Suppressor macrophage (primary cell): ENCODE measurements at regions not wholly inside any gene's neighbourhood (a gene's known extent, or its start where the extent isn't known, plus 50 kb on each side); places are given as distances from the start of the nearest gene placed in this dataset.

ENCODE experiments used
- DNase-seq, 4 experiments: peaks; one replicate each; pipeline ENCODE4 v3.0.0-alpha.2; 2020 to 2022

DNA sequence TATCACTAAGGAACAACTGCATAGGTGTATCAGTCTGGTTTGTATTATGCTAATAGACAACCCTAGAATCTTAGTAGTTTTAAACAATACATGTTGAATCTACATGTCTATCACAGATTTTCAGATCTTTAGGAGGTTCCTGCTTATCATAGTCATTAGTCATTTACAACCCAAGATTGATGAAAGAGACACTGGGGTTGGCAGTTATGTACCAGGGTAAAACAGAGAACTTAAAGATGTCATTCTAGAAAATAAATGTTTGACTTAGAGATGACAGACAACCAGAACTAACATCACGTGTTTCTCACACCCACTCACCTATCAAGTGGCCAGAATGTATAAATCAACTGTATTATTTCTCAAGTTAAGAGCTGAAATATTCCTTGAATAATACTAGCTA, 181.9 kb downstream of the PABPC4L start:
- DNase-seq: no peak

GRCh38 chr4:134018846-134019245, 182.7 kb downstream of the PABPC4L start:
- DNase-seq: no peak

GRCh38 chr4:134001057-134001456, 200.5 kb downstream of the PABPC4L start:
- no peak for DNase-seq

GRCh38 chr4:133997436-133997835, 204.2 kb downstream of the PABPC4L start:
- DNase-seq: no peak

GRCh38 chr4:133996431-133997121, 205.0 kb downstream of the PABPC4L start:
- no peak for DNase-seq

GRCh38 chr4:133995243-133995960, 206.2 kb downstream of the PABPC4L start:
- no peak for DNase-seq

- no peak for DNase-seq
Measured at GRCh38 chr4:133982533-133983224, 218.9 kb downstream of the PABPC4L start.

GRCh38 chr4:133981327-133981726, 220.3 kb downstream of the PABPC4L start:
- DNase-seq: no peak

DNA sequence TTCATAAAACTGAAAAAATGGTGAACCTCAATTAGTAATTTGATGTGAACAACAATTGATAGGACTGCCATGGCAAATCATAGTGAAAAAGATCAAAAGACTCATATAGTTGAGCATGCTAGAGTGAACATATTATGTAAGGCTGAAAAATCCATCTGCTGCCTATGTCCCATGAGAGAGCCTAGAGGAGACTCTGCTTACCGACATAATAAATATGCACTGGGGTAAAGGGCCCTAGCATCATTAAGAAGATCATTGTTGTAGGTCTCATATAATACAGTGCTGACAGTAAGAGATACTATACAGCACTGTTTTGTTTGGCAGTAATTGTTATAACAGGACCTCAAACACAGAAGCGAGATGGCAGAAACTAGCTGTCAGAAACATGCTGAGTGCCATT, 229.0 kb downstream of the PABPC4L start:
- DNase-seq: no peak

- peak in 2 of 4 experiments; percentile 0 to 1 for DNase-seq
Measured at GRCh38 chr4:133969202-133969848, 232.3 kb downstream of the PABPC4L start.

DNA sequence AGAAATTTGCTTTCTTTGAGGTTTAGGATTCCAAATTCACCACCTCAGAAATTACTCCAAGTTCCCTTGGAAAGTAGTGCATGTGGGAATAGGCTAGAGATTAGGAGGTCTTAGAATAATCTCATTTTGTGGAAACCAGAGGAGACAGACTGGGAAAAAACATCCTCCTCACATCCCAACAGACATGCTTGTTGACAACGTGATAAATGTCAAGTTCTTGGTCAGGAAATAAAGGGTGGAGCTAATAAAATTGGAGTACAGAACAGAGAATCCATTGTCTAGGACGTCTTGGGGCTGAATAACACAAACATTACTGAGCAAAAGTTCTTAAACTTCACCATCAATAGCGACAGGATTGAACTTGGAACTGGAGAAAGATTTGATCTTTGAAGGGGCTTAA, 233.4 kb downstream of the PABPC4L start:
- DNase-seq: no peak

DNA sequence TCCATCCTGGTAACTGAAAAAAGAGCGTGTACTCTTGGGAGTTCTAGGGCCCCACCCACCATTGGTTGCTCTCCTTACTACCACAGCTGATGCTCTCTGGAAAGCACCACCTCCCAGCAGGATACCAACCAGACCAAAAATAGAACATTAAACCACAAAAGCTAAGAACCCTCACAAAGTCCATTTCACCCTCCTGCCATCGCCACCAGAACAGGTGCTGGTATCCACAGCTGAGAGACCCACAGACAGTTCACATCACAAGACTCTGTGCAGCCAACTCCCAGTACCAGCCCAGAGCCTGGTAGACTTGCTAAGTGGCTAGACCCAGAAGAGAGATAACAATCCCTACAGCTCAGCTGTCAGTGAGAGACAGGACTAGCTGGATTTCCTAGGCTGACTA, 240.6 kb downstream of the PABPC4L start:
- DNase-seq: no peak

DNA sequence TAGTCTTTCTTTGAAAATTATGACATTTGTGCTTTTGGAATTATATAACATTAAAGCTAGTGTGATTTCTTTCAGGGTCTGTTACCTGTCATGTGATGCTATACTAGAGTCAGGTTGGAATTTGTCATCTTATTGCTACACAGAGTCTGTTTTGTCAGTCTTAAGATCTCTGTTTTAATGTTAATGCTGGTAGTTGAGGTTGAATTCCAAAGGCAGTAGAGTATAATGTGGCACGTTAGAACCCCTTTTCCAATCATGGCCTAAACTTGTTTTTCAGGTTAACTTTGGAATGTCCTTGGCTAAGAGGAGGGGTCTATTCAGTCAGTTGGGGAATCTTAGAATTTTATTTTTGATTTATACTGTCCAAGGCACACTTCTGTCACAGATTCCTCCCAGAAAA, 258.5 kb downstream of the PABPC4L start:
- no peak for DNase-seq

GRCh38 chr4:133938061-133938460, 263.5 kb downstream of the PABPC4L start:
- DNase-seq: no peak

DNA sequence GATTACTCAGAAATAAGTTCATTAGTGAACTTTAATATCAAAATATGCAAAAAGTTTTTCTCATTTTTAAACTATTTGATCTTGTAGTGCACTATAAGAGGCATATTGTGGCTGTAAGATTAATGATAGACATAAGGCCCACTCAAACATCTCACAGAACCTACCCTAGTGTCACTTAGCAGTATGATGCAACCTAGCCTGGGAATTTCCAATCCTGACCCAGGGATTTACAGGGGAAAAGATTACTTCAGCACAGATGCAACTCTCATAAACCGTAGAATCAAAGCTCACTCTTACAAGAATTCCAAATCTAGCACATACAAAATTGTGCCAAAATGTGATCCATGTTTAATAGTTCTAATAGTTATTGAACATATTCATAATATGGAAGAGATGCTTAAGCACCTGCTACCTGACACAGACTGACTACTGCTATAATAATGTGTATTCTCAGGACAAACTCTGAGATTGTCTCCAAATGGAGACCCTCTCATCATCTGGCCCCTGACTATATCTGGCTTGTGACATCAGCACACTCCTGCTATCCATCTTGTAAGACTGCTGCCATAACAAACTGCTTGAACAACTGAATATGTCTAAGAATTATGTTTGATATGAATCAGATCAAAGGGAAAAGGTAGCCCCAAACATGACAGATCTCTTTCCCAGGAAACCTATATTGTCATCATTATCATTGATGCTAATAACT, 271.9 kb downstream of the PABPC4L start:
- no peak for DNase-seq

DNA sequence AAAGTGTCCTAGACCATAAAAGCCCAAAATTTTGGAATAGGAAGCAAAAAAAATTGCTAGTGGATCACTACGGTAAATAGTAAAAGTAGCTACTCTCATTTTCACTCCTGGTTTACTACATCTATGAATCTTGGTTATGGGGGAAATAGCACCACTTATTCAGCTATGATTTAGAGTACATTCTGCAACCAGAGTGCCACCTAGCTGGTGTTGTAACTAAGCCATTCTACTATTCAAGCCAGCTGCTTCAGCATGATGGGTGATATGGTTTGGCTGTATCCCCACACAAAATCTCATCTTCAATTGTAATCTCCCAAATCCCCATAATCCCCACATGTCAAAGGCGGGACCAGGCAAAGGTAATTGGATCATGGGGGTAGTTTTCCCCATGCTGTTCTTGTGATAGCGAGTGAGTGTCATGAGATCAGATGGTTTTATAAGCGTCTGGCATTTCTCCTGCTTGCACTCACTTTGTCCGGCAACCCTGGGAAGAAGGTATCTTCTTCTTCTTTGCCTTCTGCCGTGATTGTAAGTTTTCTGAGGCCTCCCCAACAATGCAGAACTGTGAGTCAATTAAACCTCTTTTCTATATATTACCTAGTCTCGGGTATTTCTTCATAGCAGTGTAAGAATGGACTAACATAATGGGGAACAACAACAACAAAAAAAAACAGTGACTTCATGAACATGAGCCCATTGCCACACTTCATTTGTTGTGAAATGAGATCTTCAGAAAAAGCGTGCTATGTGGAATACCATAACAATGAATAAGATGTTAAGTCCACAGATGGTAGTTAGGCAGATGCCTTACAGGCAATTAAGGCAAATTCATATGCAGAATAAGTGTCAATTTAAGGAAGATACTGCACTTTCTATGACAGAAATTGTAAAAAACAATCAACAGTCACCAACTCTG, 280.1 kb downstream of the PABPC4L start:
- DNase-seq: no peak

- DNase-seq: no peak
Measured at GRCh38 chr4:133920236-133920635, 281.4 kb downstream of the PABPC4L start.

GRCh38 chr4:133910165-133910564, 291.4 kb downstream of the PABPC4L start:
- no peak for DNase-seq

- no peak for DNase-seq
Measured at GRCh38 chr4:133903029-133903428, 298.6 kb downstream of the PABPC4L start.

DNA sequence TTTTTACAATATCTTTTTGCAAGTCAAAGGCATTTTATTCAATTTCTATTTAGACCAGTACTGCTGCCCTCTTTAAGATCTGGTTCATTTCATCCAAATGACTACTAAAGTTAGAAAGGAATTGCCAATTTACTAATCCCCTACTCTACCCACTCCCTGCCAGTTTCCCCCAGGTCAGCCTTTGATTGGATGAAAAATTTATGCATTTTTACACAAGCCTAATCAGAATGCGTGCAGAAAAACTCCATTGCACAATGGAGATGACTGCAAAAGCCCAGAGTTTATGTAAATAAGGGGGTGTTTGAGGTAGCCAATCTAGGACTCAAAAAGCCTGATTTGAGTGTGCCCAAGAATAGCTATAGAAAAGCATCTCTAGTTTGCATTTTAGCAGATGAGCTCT, 310.6 kb downstream of the PABPC4L start:
- no peak for DNase-seq

- DNase-seq: no peak
Measured at GRCh38 chr4:133887723-133888122, 313.9 kb downstream of the PABPC4L start.

DNA sequence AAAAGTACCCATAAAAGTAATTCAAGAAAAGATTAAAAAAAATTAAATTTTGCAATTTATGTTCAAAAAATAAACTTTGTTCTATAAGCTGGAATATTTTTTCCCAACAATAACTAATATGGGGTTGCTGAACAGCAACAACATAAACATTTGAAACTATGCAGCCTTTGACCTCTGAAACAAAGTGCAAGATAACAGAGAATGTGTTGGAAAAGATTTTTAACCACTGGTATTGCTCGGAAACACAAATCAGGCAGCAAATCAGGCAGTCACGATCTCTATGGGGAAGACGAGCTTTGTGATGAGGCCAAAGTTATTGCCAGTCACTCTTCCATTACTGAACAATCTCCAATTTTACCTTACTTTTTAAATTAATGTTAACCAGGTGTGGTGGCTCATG, 332.1 kb downstream of the PABPC4L start:
- no peak for DNase-seq
